ENCODE measurements at regions not wholly inside any gene's neighbourhood (a gene's known extent, or its start where the extent isn't known, plus 50 kb on each side); places are given as distances from the start of the nearest gene placed in this dataset.

DNA sequence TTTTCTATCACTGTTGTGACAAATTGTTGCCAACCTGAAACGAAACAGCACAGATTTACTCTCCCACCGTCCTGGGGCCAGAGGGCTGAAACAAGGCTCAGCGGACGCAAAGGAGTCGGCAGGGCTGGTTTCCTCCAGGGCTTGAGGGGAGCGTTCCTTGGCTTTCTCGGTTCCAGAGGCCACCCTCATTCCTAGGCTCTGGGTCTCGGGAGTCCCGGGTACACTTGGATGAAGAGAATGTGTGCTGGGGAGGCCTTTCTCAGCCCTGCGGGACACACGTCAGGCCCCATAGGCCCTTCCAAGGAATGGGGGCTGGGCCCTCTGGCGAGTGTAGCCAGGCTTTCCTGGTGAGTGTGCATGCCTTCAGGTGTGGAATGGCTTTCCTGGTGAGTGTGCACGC, 287.3 kb upstream of the HS6ST1 start:
- 92 to 93% methylated on average over 13 of the region's 13 CpGs for WGBS, 2 experiments
- H3K27ac ChIP-seq (ENCODE audit: insufficient read depth, low read depth, low read length, poor library complexity, severe bottlenecking): no peak overlapping the region
- no peaks in the 10 kb centered on the region for H3K27me3 ChIP-seq (ENCODE audit: control insufficient read depth, insufficient read depth, low read length, poor library complexity, severe bottlenecking)
- no peaks in the 10 kb centered on the region for H3K4me1 ChIP-seq (ENCODE audit: control insufficient read depth, insufficient read depth, low read length)
- no peaks in the 10 kb centered on the region for H3K9me3 ChIP-seq (ENCODE audit: control insufficient read depth, low read length)
- H3K4me3 ChIP-seq (ENCODE audit: insufficient read depth, low read depth, low read length): no peak overlapping the region
- no peaks in the 10 kb centered on the region for H3K36me3 ChIP-seq (ENCODE audit: control insufficient read depth, insufficient read depth, low read length)

DNA sequence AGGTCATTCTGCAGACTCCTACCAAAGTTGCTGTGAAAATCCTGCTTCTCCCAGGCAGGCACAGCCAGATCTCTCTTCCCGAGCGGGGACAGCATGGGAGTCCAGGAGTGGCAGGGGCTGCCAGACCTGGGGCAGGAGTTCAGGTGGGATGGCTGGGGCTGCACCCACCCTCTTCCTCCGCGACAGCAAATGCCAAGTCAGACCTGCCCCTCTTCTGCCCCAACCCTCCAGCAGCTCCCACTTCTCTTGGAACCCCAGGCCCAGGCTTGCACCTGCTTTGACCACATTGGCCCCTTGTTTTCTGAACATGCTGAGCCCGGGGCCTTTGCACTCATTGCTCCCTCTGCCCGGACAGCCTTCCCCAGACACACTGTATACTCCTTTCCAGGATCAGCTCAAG, 288.2 kb upstream of the HS6ST1 start:
- no peak overlapping the region for H3K4me3 ChIP-seq (ENCODE audit: insufficient read depth, low read depth, low read length)
- no peak overlapping the region for H3K27ac ChIP-seq (ENCODE audit: insufficient read depth, low read depth, low read length, poor library complexity, severe bottlenecking)
- 93 to 94% methylated on average over 6 of the region's 6 CpGs for WGBS, 2 experiments
- H3K9me3 ChIP-seq (ENCODE audit: control insufficient read depth, low read length): no peaks in the 10 kb centered on the region
- H3K36me3 ChIP-seq (ENCODE audit: control insufficient read depth, insufficient read depth, low read length): no peaks in the 10 kb centered on the region
- no peaks in the 10 kb centered on the region for H3K27me3 ChIP-seq (ENCODE audit: control insufficient read depth, insufficient read depth, low read length, poor library complexity, severe bottlenecking)
- no peaks in the 10 kb centered on the region for H3K4me1 ChIP-seq (ENCODE audit: control insufficient read depth, insufficient read depth, low read length)

GRCh38 chr2:128607440-128607839, 288.8 kb upstream of the HS6ST1 start:
- Histone ChIP-seq H3K9me3 (ENCODE audit: control insufficient read depth, low read length) (no peaks in the 10 kb centered on the region), H3K27me3 (ENCODE audit: control insufficient read depth, insufficient read depth, low read length, poor library complexity, severe bottlenecking) (no peaks in the 10 kb centered on the region), H3K4me3 (ENCODE audit: insufficient read depth, low read depth, low read length) (no peak overlapping the region), H3K27ac (ENCODE audit: insufficient read depth, low read depth, low read length, poor library complexity, severe bottlenecking) (no peak overlapping the region), H3K4me1 (ENCODE audit: control insufficient read depth, insufficient read depth, low read length) (no peaks in the 10 kb centered on the region), H3K36me3 (ENCODE audit: control insufficient read depth, insufficient read depth, low read length) (no peaks in the 10 kb centered on the region)
- 90 to 91% methylated on average over 9 of the region's 9 CpGs for WGBS, 2 experiments

- 86 to 88% methylated on average over 23 of the region's 23 CpGs for WGBS, 2 experiments
Measured at GRCh38 chr2:128607911-128608506, 289.3 kb upstream of the HS6ST1 start.

GRCh38 chr2:128608921-128609880, 290.5 kb upstream of the HS6ST1 start:
- no peak overlapping the region for H3K4me3 ChIP-seq (ENCODE audit: insufficient read depth, low read depth, low read length)
- WGBS, 2 experiments: 95% methylated on average over 18 of the region's 18 CpGs
- H3K36me3 ChIP-seq (ENCODE audit: control insufficient read depth, insufficient read depth, low read length): no peaks in the 10 kb centered on the region

More at GRCh38 chr2:128607911-128608506, 289.3 kb upstream of the HS6ST1 start:
- no peaks in the 10 kb centered on the region for H3K27me3 ChIP-seq (ENCODE audit: control insufficient read depth, insufficient read depth, low read length, poor library complexity, severe bottlenecking)
- no peaks in the 10 kb centered on the region for H3K9me3 ChIP-seq (ENCODE audit: control insufficient read depth, low read length)
- no peaks in the 10 kb centered on the region for H3K4me1 ChIP-seq (ENCODE audit: control insufficient read depth, insufficient read depth, low read length)
- no peak overlapping the region for H3K4me3 ChIP-seq (ENCODE audit: insufficient read depth, low read depth, low read length)
- H3K36me3 ChIP-seq (ENCODE audit: control insufficient read depth, insufficient read depth, low read length): no peaks in the 10 kb centered on the region
- H3K27ac ChIP-seq (ENCODE audit: insufficient read depth, low read depth, low read length, poor library complexity, severe bottlenecking): no peak overlapping the region

DNA sequence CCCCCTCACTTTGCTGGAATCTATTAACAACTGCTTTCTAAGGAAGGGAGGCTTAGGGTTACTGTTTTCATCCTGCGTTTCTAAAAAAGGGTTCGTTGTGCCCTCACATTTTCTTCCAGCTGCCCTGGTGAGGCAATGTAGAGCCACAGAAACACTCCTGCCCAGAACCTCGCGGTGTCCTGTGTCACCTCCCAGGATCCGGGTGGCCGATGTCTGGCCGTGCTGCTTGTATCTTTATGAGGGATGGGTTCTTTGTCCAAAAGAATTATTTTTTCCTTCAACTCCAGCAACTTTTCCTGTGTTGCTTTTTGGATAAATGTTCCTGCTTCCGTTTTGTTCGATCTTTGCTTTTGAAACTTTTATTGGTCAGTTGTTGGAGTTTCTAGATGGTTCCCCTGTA, 291.8 kb upstream of the HS6ST1 start:
- H3K9me3 ChIP-seq (ENCODE audit: control insufficient read depth, low read length): no peaks in the 10 kb centered on the region
- H3K36me3 ChIP-seq (ENCODE audit: control insufficient read depth, insufficient read depth, low read length): no peaks in the 10 kb centered on the region
- no peaks in the 10 kb centered on the region for H3K27me3 ChIP-seq (ENCODE audit: control insufficient read depth, insufficient read depth, low read length, poor library complexity, severe bottlenecking)
- no peaks in the 10 kb centered on the region for H3K4me1 ChIP-seq (ENCODE audit: control insufficient read depth, insufficient read depth, low read length)
- H3K27ac ChIP-seq (ENCODE audit: insufficient read depth, low read depth, low read length, poor library complexity, severe bottlenecking): no peak overlapping the region
- WGBS, 2 experiments: 94% methylated on average over 9 of the region's 9 CpGs
- H3K4me3 ChIP-seq (ENCODE audit: insufficient read depth, low read depth, low read length): no peak overlapping the region

More at GRCh38 chr2:128608921-128609880, 290.5 kb upstream of the HS6ST1 start:
- no peaks in the 10 kb centered on the region for H3K27me3 ChIP-seq (ENCODE audit: control insufficient read depth, insufficient read depth, low read length, poor library complexity, severe bottlenecking)
- H3K4me1 ChIP-seq (ENCODE audit: control insufficient read depth, insufficient read depth, low read length): no peaks in the 10 kb centered on the region
- no peaks in the 10 kb centered on the region for H3K9me3 ChIP-seq (ENCODE audit: control insufficient read depth, low read length)
- no peak overlapping the region for H3K27ac ChIP-seq (ENCODE audit: insufficient read depth, low read depth, low read length, poor library complexity, severe bottlenecking)

GRCh38 chr2:128611421-128612320, 293.0 kb upstream of the HS6ST1 start:
- no peaks in the 10 kb centered on the region for H3K36me3 ChIP-seq (ENCODE audit: control insufficient read depth, insufficient read depth, low read length)
- no peaks in the 10 kb centered on the region for H3K4me1 ChIP-seq (ENCODE audit: control insufficient read depth, insufficient read depth, low read length)
- H3K27me3 ChIP-seq (ENCODE audit: control insufficient read depth, insufficient read depth, low read length, poor library complexity, severe bottlenecking): no peaks in the 10 kb centered on the region
- WGBS, 2 experiments: 87 to 88% methylated on average over 8 of the region's 8 CpGs
- H3K27ac ChIP-seq (ENCODE audit: insufficient read depth, low read depth, low read length, poor library complexity, severe bottlenecking): no peak overlapping the region
- H3K9me3 ChIP-seq (ENCODE audit: control insufficient read depth, low read length): no peaks in the 10 kb centered on the region
- H3K4me3 ChIP-seq (ENCODE audit: insufficient read depth, low read depth, low read length): no peak overlapping the region

DNA sequence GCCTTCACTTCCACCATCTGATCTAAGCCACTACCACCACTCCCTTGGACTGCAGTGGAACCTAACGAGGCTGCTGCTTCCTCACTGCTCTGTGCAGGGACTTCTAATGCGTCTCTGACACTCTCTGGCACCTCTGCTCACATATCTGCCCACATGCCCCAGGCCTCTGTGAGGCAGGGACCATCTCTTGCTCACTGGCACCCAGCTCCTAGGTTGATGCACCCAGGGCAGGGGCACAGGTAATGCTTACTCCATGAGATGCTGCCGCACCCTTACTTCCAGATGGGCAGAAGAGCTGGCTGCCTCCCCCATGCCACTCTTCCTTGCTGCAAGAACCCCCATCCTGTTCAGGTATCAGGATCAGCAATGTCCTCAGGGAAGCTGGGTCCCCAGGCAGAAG, 294.0 kb upstream of the HS6ST1 start:
- Histone ChIP-seq H3K4me3 (ENCODE audit: insufficient read depth, low read depth, low read length) (no peak overlapping the region), H3K4me1 (ENCODE audit: control insufficient read depth, insufficient read depth, low read length) (no peaks in the 10 kb centered on the region), H3K36me3 (ENCODE audit: control insufficient read depth, insufficient read depth, low read length) (no peaks in the 10 kb centered on the region), H3K27me3 (ENCODE audit: control insufficient read depth, insufficient read depth, low read length, poor library complexity, severe bottlenecking) (no peaks in the 10 kb centered on the region), H3K9me3 (ENCODE audit: control insufficient read depth, low read length) (no peaks in the 10 kb centered on the region), H3K27ac (ENCODE audit: insufficient read depth, low read depth, low read length, poor library complexity, severe bottlenecking) (no peak overlapping the region)
- WGBS, 2 experiments: 88 to 90% methylated on average over 3 of the region's 3 CpGs

DNA sequence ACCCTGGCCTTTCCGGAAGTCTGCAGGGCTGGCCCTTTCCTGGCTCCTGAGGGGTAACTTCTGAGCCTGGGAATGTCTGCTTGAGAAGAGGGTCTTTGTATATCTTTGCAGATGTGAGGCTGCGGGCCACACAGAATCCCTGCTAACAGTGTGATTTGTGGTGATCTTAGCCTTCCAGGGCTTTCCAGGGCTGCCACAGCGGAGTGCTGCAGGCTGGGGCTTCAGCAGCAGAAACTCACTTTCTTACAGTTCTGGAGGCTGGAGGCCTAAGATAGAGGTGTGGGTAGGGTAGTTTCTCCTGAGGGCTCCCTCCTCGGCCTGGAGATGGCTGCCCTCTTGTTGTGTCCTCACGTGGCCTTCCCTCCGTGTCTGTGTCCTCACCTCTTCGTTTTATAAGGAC, 294.7 kb upstream of the HS6ST1 start:
- no peaks in the 10 kb centered on the region for H3K27me3 ChIP-seq (ENCODE audit: control insufficient read depth, insufficient read depth, low read length, poor library complexity, severe bottlenecking)
- 83 to 85% methylated on average over 7 of the region's 7 CpGs for WGBS, 2 experiments
- H3K4me1 ChIP-seq (ENCODE audit: control insufficient read depth, insufficient read depth, low read length): no peaks in the 10 kb centered on the region
- H3K27ac ChIP-seq (ENCODE audit: insufficient read depth, low read depth, low read length, poor library complexity, severe bottlenecking): no peak overlapping the region
- H3K9me3 ChIP-seq (ENCODE audit: control insufficient read depth, low read length): no peaks in the 10 kb centered on the region
- no peaks in the 10 kb centered on the region for H3K36me3 ChIP-seq (ENCODE audit: control insufficient read depth, insufficient read depth, low read length)
- no peak overlapping the region for H3K4me3 ChIP-seq (ENCODE audit: insufficient read depth, low read depth, low read length)

- Histone ChIP-seq H3K27ac (ENCODE audit: insufficient read depth, low read depth, low read length, poor library complexity, severe bottlenecking) (no peak overlapping the region), H3K27me3 (ENCODE audit: control insufficient read depth, insufficient read depth, low read length, poor library complexity, severe bottlenecking) (no peaks in the 10 kb centered on the region), H3K4me3 (ENCODE audit: insufficient read depth, low read depth, low read length) (no peak overlapping the region), H3K9me3 (ENCODE audit: control insufficient read depth, low read length) (no peaks in the 10 kb centered on the region), H3K4me1 (ENCODE audit: control insufficient read depth, insufficient read depth, low read length) (no peaks in the 10 kb centered on the region), H3K36me3 (ENCODE audit: control insufficient read depth, insufficient read depth, low read length) (no peaks in the 10 kb centered on the region)
- 95 to 96% methylated on average over 4 of the region's 4 CpGs for WGBS, 2 experiments
Measured at GRCh38 chr2:128613876-128614275, 295.2 kb upstream of the HS6ST1 start.
